Non-pigmented ciliary epithelial cell (primary cell): ENCODE measurements at regions not wholly inside any gene's neighbourhood (a gene's known extent, or its start where the extent isn't known, plus 50 kb on each side); places are given as distances from the start of the nearest gene placed in this dataset.
"Not testable (repeated sequence)": the region's sequence is repeated elsewhere in the genome, so short reads cannot be mapped to it uniquely, and the experiment has no call there.

Experiments
- DNase-seq: peaks from one replicate; pipeline ENCODE4 v3.0.0-alpha.2; 2010; ENCODE audit warnings: low read depth

DNA sequence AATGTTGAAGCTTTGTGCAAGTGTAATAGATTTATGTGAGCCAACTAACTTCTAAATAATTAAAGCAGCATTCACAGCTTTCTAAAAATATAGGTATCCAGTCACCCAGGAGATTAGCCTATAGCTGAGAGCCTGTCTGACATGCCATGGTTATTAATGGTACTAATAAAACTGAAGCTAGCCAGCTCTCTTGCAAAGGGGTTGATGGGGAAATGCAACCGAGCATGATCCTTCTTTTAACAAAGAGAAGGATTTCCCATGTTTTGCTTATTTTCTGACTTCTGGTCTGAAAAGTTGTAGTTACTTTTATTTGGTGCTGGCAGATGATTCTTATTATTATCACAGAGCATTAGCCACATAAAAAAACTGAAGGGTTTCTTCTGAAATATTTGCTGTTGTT, 488.7 kb upstream of the CYLC2 start:
- DNase-seq = no peak

- DNase-seq = peak; percentile 14
These were observed 495.7 kb upstream of the CYLC2 start for GRCh38 chr9:102499468-102499867.

DNA sequence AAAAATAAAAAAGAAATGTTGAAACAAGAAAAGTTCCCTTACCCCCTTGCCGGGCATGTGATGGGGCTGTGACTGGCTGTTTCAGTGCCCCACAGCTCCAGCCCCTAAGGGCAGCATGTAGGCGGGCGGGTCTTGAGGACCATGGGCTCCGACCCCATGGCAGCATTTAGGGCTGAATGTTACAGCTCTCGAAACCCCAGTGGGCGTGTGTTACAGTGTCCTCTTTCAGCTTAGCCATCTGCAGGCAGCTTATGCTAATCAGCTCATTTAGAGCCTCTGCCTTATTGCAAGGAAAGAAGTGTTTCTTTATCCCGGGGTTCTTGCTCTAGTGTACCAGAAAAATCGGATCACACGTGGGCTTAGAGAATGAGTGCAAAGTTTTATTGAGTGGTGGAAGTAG, 497.4 kb upstream of the CYLC2 start:
- no peak for DNase-seq

- not testable (repeated sequence) for DNase-seq
These were observed 508.2 kb upstream of the CYLC2 start for GRCh38 chr9:102486976-102487375.

GRCh38 chr9:102483651-102484050, 511.5 kb upstream of the CYLC2 start:
- no peak for DNase-seq

DNA sequence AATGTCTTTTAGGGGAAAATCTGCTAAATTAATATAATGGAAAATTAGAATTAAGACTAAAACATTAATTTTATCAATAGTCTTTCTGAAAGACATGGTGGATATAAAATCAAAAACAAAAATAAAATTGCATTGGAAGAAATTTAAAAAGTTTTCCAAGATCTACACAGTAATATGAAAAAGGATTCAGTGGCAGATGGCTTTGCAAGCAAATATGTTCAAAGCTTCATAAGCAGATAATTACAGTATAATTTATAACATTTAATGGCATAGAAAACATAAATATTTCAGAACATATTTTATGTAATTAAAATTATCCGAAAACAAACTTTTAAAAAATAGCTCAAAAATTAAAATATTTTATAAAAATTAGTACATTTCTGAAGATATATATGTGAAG, 512.4 kb upstream of the CYLC2 start:
- DNase-seq = no peak

GRCh38 chr9:102479191-102479590, 515.9 kb upstream of the CYLC2 start:
- no peak for DNase-seq

- DNase-seq = no peak
These were observed 520.8 kb upstream of the CYLC2 start for GRCh38 chr9:102474357-102474756.

- DNase-seq = not testable (repeated sequence)
These were observed 525.7 kb upstream of the CYLC2 start for GRCh38 chr9:102469430-102469829.

DNA sequence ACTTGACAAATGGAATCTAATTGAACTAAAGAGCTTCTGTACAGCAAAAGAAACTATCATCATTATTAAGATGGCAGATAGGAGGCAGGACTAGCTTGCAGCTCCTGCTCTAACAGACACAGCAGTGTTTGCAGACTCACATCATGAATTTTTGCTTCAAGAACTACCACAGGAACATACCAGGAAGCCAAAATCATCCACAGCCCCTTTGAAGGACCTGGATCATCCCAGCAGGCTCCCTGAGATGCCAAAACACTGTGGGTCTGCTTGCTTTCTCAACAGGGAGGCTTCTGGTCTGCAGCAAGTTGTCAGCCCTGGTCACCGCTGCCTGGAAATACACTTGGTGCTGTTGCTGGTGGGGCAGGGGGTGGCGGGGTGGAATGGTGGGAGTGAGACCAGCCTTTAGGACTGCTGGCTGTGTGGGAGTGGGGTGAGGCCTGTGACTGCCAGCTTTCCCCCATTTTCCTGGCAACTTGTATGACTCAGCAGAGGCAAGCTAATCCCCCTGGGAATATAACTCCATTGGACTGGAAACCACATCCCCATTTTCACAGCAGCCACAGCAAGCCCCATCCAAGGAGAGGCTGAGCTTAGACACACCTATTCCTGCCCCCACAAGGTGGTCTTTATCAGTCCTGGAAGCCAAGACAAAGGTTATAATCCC, 533.8 kb upstream of the CYLC2 start:
- no peak for DNase-seq

- DNase-seq = no peak
These were observed 535.3 kb upstream of the CYLC2 start for GRCh38 chr9:102459828-102460227.

GRCh38 chr9:102456562-102456961, 538.6 kb upstream of the CYLC2 start:
- DNase-seq = no peak

- DNase-seq = no peak
These were observed 549.2 kb upstream of the CYLC2 start for GRCh38 chr9:102445906-102446305.

DNA sequence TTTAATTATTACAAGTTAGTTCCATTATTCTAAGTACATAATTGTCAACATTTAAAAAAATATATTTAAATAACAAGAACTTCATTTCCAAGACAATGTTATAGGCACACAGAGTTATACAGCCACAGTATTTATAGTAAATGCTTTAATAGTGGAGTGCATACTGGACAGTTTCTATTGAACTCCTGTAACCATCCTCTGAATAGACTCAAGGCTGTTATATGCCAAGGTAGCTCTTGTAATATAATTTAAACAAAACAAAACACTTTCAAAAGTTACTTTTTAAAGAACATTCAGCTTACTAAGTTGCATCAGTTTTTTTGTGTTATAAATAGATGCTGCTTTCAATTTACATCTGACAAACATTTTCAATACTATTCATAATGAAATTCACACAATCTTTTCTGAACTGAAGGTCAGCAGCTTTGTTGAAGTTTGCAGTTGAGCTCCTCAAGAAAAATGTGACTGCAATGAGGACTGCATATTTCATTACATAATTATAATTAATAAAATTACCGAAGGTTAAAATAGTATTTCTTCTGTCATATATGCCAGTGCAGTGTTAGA, 549.9 kb upstream of the CYLC2 start:
- DNase-seq = no peak

DNA sequence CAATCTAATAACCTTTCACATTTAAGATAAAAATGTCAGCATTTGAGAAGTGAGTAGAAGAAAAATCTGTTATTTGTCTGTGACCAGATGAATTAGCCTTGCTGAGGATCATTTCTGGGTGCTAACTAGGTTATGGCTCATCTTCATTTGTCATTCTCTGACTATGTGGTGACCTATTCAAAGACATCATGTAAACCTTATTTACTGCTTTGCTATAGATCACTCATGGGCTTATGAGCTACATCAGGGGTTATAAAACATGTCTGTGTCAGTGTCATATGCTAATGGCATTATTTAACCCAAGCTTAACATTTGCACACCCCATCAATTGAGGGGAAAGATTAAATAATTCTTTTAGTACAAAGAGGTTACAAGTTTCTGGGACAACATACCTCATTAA, 555.5 kb upstream of the CYLC2 start:
- no peak for DNase-seq

DNA sequence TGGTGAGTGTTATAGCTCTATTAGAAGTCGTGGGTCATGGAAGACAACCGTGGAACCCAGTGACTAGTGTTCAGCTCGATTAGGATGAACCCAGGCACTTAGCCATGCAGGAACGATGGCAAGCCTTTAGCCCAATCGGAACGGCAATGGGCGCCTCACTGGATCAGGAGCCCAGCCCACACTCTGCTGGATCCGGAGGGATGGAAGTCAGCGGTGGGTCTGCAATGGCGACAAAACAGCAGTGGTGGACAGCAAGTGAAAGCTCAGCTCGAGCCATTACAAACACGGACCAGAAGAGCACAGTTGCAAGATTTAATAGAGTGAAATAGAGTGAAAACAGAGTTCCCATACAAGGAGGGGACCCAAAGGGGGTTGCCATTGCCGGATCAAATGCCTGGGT, 558.5 kb upstream of the CYLC2 start:
- not testable (repeated sequence) for DNase-seq

DNA sequence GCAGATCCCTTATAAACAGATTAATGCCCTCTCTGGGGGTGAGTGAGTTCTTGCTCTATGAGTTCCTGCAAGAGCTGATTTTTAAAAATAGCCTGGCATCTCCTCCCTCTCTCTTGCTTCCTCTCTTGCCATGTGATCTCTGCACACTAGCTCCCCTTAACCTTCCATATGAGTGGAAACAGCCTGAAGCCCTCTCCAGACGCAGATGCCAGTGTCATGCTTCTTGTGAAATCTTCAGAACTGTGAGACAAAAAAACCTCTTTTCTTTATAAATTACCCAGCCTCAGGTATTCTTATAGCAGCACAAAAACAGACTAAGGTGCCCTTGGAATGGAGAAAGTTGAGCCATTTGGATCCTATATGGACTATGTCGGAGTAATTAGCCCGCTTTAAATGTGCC, 559.7 kb upstream of the CYLC2 start:
- no peak for DNase-seq

GRCh38 chr9:102434545-102434944, 560.6 kb upstream of the CYLC2 start:
- no peak for DNase-seq

DNA sequence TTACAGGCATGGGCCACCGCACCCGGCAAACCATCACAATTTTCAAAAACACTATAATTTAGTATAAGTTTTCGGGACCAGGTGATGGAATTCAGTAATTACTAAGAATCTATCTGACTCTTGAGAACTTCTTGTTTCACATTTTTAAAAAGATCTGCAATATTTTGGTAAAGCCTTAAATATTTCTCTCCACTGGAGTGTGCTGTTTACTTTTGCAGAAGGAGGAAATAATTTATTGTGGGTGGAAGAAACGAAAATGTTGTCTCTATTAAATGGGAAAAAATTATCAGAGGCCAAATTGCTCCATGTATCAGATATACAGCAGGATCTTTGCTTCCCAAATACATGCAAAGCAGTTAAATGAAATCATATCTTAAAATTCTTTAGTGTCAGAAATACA, 566.8 kb upstream of the CYLC2 start:
- no peak for DNase-seq

DNA sequence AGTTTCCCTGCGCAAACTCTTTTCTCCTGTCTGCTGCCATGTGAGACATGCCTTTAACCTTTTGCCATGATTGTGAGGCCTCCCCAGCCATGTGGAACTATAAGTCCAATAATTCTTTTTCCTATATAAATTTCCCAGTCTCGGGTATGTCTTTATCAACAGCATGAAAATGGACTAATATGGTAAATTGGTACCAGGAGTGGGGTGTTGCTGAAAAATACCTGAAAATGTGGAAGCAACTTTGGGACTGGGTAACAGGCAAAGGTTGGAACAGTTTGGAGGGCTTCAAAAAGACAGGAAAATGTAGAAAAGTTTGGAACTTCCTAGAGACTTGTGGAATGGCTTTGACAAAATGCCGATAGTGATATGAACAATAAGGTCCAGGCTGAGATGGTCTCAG, 578.9 kb upstream of the CYLC2 start:
- DNase-seq = not testable (repeated sequence)

DNA sequence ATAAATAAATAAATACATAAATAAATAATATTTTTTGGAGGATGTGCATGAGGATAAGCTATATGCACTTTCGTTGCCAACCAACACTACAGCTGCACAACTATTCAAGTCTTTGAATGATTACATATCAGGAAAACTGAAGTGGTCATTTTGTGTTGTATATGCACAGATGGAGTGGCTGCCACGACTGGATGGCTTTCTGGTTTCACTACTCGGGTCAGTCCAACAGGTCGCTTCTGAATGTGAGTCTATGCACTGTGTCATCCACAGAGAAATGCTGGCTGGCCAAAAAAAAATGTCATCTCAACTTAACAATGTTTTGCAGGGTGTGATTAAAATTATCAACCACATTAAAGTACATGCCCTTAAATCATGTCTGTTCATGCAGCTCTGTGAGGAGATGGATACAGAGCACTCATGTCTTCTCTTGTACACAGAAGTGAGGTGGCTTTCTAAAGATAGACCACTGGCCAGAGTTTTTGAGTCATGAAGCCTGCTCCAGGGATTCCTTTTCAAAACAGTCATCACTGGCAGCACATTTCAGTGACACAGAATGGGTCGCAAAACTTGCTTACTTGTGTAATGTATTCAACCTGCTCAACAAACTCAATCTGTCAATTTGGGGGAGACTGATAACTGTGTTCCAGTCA, 589.8 kb upstream of the CYLC2 start:
- DNase-seq = no peak

- DNase-seq = no peak
These were observed 591.6 kb upstream of the CYLC2 start for GRCh38 chr9:102403514-102403913.

DNA sequence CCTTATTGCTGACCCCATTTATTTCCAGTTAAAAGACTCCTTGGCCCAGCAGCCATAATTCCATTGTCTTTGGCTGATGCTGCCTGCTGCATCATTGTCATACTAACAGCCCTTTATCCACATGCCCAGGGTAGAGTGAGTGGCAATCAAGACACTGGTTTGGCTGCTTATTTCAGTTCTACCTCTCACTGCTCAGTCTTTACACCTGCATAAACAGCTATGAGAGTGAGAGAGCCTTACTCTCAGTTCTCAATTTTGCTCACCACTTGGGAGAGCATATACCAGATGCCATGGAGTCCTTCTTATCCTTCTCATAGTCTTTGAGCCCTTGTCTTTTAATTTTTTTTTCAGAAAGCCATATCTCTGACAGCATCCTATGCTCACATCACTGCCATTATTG, 596.9 kb upstream of the CYLC2 start:
- no peak for DNase-seq

DNA sequence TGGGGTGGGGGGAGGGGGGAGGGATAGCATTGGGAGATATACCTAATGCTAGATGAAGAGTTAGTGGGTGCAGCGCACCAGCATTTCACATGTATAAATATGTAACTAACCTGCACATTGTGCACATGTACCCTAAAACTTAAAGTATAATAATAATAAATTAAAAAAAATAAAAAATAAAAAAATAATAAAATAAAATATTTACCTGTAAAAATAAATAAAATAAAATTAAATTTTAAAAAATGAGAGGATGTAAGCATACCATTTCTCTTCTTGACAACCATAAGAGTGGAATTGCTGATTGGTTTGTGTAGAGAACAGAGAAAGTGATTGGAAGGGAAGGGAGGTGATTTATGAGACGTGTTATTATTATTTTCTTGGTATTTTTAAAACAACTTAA, 609.5 kb upstream of the CYLC2 start:
- DNase-seq = not testable (repeated sequence)
